T-helper 2 cell (primary cell): ENCODE measurements at regions not wholly inside any gene's neighbourhood (a gene's known extent, or its start where the extent isn't known, plus 50 kb on each side); places are given as distances from the start of the nearest gene placed in this dataset.

Experiments
- DNase-seq, 5 experiments: peaks; one replicate each; pipeline versions ENCODE4 v3.0.0 to v3.0.0-alpha.2; 2012 to 2022

DNA sequence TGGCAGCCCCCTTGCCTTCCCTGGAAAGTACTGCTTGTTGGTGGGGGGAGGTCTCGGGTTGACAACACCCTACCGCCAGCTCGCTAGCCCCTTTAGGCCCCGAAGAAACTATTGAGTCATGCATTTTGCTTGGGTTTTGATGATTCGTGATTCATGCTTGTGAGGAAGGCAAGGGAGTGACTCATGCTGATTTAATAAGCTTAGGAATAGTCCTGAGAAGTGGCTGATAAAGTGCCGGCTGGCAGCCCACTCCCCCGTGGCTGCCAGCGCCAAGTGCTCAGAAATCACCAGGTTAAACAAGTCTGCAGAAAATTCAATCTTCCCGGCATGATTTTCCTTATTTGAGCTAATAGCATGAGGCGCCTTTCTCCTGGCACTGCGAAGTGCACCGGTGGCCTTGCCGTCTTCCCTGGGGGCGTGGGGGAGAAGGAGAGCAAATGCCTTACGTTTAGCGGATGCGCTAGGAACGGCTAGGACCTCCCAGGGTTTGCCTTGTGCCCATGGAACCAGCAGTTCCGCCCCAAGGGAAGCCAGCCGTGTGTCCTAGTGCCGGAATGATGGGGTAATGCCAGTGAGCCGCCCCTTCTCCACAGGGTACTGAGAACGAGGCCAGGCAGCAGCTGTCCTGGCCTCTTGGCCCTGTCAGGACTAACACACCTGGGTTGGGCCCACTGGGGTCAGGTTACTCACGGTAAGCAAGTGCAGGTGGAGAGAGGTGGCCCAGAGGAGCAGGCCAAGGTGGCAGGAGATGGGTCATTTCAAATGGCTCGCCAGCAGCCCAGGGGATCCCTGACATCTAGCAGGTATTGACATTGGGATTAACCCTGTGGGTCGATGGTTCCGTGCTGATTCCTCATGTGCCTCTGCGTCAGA is 151.9 kb downstream of the MACROH2A1 start:
- DNase-seq, result no peak

DNA sequence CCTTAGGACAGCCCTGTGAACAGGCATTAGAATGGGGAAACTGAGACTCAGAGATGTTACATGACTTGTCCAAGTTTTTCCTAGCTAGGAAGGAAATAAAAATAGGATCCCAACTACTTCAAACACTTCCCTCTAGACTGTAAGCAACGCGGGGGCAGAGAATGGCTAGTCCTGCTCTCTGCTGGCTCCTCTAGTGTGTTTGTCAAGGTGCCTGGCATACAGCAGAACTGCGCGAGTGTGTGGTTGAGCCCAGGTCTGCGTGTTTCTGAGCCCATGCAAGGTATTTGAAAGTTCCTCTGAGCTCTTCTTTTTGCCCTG is 152.5 kb downstream of the MACROH2A1 start:
- DNase-seq, result no peak

DNA sequence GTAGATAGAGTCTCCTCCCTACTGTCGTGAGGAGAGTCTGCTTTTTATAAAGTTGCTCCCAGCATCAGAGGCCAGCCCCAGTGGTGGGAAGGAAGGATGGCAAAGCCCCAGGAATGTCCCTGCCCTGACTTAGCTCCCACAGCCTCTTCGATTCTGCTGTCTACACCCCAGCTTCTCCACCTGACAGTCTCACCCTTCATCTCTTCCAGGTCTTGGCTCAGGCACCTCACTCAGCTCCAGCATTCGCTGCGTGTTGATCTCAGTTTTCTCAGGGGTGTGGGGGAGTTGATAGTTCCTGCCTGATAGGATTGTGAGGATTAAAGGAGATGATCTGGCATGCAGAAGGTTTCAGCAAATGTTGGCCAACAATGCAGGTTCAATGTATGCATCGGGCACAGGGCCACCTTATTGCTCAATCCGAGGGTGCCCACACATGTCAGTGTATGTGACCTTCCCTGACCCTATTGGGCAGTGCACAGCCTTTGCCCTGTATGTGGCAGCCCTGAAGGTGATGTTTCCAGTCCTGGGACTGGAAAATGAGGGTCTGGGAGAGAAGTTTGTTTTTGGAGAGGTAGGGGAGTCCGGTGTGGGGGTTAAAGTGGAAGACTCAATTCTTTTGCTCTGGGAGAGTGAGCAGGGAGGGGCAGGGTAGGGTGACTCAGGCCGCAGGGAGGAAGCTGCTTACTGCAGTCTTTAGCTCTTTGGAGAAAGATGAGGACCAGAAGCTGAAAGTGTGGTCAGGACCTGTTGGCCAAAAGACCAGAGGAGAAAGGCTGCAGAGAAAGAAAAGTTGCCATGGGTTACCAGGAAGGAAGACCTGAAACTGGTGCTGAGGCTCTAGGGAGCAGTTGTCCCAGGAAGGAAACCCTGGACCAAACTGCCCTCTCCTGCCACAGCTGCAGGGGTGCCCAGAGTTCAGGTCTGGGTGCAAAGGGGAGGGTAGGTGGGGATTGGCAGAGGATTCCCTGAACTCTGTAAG is 153.2 kb downstream of the MACROH2A1 start:
- no peak for DNase-seq

DNA sequence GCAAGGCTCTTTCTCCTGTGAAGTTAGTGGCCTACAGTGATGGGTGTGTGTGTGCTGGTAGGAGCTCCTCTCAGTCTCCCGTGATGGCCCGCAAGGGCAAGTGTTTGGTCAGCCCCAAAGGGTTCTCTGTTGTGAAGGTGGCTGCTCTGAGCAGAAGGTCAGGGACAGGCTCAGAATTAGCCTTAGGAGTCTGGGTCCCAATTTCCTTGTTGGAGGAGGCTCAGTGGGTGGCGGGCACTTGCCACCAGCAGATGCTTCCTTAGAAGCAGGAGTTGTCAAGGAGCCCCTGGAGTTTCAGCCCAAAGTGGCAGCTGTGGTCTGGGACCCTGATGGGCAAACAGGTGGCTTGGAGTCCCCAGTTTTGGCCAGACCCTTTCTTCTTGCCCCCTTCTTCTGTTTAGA is 154.4 kb downstream of the MACROH2A1 start:
- DNase-seq, result no peak

DNA sequence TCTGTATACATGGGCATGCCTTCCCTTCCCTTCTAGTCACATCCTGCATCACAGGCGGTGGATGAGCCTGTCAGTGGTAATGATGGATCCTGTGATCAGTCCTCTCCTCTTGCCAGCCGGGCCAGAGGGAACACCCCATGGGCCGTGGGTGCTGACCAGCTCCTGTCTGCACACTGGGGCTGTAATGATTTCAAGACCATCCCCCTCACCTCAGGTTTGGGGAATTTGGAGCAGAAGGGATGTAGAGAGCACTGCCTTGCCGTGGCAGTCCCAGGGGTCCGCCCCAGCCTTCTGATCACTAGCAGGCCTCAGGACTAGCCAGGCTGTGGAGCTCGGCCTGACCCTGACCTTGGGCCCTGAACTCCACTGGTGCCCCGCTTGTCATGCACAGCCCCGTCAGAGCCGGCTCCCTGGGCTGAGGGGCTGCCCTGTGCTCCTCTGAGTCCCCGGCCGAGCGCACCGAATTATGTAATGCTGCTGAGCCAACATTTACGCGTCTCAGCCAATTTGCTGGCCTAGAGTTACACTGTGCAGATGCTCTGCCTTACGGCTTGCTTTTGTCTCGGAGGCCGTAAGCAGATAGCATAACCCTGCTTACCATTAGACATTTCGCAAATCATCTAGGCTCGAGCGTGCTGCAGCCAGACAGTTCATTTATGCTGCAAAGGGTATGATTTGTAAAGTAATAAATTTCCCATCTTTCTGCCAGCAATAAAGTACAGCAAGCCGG is 155.3 kb downstream of the MACROH2A1 start:
- no peak for DNase-seq

DNA sequence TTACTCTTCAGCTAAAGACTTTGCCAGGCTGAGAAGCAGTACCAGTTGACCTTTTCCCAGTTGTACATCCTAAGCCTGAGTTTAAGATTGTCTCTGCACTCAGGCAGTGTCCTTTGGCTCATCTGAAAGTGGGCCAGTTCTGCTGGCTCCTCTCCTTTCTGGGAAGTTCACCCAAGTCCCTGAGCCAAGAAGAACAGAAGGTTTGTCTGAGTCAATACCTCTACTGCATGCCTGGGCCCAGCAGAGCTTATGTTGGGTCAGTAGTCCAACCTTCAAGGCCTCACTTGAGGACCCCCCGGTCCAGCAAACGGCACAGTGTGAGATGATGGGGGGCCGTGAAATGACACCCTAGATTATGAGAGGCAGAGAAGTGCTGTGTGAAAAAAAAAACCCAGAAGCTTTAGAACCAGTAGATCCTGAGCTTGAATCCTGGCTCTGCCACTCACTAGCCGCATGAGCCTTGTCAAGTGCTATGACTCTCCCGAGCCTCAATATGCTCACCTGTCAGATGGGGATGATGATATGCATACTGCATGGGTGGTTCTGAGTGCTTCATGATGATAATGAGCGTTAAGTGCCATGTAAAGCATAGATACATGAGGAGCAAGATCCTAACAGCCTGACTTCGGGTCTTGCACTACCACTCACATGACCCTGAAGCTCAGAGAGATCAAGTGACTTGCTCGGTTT is 156.0 kb downstream of the MACROH2A1 start:
- no peak for DNase-seq

DNA sequence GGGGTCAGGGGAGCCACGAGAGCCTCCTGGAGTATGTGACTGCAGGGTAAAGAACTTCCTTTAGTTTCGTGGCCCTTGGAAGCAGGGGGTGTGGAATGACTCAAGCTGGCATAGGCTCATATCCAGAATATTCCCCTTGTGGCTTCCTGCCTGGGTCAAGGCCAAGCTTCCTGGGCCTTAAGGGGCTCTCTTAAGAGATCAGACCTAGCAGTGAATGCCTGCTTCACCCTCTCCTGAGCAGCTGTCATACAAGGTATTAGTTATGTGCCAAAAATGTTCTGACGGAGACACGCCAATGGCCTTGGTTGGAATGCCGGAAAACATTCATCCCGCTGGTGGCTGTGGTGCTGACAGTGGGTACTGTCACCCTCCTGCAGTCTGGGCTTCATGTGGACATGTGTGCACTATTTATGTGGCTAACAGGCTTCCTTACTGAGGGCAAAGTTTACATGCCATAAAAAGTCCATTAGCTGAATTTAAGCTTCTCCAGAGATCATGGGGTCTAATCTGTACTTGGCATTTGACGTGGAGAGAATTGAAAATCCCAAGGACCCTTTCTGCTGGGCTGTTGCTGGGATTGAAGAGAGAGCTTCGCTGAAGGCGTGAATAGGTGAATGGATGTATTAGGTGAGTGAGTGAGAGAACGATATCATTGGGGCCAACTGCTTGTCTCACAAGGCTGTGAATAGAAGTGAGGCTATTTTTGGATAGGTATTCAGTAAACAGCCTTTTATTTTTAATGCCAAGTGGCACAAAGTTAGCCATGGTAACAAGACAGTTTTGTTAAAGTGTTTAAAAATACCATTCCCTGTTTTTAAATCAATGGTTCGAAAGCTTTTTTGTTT is 156.8 kb downstream of the MACROH2A1 start:
- no peak for DNase-seq

DNA sequence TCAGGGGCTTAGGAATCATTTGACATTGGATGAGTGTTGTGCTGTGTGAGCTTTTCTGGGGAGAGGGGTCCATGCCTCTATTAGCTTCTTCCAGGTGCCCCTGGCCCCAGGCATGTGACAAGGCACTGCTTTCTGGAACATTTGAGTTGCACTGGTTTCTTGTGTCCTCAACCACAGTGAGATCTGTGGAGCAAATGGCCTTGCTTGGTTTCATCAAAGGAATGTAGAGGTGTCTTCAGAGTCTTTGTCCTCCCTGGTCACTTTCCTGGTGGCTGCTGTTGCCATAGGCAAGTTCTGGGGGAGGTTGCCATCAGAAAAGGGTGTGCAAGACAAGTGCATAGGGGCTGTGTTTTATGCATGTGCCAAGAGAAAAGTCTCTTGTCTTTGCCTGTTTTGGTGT is 157.5 kb downstream of the MACROH2A1 start:
- no peak for DNase-seq

DNA sequence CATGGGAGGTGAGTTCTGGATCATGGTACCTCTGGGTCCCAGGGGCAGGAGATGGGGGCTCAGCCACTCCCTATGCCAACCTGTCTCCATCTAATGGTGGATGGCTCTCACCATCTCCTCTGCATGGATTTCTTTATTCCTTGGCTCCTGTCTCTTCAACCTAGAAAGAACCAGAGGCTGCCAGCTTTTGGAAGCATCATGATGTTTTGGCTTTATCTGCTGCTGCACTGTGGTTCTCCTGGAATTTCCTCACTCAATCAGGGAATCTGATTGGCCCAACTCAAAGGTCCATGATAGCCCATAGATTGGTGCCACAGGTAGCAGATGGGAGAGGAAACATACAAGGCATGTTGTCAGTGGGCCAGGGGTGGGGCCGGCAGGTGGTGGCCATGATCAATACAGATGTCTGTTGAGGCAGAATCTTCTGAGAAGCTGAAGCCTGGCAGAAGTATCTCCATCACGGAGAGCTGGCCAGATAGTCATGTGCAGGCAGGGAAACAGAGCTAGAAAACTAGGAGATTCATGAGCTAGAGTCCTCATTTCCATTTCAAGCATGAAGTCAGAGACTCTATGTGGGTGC is 158.2 kb downstream of the MACROH2A1 start:
- DNase-seq, result no peak

DNA sequence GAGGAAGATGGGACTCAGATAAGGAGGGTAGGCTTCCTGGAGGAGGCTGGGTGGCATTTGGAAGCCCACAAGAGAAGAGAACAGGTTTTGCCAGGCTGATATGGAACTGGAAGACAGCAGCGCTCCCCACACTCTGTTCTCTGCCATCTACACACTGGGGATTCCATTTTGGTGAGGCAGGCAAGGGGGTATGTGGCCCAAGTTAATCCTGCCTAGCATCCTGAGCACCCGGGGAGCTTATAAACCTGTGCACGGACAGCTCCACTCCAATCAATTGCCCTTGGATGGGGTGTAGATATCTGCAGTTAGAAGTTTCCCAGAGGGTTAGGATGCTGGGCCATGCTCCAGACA is 158.8 kb downstream of the MACROH2A1 start:
- no peak for DNase-seq

DNA sequence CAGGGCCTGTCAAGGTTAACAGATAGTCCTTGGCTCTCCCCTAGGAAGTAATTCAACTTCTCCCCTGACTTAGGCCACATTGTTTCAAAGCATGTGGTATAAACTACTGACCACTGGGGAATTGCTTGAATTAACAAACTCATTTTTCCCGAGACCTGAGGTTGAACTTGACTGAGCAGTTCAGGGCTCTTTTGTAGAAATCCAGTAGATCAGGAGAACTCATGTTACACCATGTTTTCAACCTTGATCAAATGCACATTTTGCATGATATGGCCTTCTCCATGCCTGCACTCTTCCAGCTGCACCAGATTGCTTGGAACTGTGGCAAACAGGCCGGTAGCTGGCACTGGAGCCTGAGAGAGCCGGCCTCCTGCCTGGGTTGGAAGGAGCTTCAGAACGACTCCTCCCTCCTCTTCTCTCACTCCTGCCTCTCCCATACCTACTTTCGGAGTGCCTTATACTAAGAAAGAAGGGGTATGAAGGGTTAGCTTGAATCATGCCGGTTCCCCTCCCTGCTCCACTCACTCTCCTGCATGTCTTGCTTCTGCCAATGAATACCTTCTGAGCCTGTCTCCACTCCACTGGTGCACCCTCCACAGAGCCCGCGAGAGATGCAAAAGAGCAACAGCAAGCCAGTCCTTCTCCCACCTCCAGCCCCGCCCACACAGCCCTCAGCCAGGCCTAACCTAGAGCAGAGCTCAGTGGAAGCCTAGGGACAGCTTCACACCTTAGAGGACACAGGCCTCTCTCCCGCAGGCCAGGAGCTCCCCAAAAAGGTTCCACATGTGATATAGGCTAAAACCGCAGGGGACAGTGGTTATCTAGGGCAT is 159.4 kb downstream of the MACROH2A1 start:
- DNase-seq, result no peak

DNA sequence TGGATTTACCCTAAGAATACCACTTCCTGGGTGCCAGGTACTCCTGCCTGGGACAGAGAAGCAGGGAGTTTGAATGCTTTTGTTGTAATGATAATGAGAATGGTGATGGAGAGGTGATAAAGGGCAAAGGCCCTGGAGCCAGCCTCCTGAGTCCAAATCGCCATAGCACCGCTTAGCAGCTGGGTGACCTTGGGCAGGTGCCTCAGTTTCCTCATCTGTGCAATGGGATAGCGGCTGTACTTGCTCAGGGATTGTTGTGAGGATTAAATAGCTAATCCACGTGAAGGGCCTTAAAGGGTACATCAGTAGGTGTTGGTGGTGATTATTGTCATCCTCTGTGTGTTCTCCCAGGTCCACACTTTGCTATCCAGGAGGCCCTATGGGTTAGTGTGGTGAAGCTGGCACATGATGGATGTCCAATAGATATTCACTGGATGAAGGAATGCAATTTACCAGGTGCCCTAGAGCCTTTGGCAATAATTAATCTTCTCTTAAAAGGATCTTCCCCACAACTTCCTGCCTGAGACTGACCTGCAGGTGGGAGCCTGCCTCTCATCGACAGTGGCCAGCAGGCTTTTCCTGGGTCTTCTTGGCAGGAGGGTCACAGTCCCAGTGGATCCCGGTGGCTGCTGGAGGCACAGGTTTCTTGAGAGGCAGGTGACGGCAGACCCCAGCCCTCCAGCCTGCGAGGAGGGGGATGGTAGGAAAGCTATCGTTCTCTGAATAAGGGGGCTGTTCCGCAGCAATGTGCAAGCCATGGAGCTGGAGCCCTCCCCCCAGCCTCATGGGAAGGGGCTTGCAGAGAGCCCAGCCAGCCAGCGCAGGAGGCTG is 160.2 kb downstream of the MACROH2A1 start:
- DNase-seq, result no peak

DNA sequence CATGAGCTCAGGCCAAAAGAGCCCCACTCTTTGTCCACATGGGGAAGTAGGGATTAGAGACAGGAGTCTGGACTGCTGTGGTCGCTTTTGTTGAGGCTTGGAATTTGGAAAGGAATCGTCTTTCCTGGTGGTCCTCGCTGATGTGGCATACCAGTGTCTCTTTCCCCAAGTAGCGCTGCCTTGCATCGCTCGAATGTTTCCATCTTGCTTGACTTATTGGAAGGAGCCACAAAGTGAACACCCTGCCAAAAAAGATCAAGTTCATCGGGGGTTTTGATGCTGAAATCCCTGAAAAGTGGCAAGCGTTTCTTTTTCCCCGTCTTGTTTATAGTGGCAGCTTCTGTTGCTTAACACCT is 161.3 kb downstream of the MACROH2A1 start:
- DNase-seq, result no peak

DNA sequence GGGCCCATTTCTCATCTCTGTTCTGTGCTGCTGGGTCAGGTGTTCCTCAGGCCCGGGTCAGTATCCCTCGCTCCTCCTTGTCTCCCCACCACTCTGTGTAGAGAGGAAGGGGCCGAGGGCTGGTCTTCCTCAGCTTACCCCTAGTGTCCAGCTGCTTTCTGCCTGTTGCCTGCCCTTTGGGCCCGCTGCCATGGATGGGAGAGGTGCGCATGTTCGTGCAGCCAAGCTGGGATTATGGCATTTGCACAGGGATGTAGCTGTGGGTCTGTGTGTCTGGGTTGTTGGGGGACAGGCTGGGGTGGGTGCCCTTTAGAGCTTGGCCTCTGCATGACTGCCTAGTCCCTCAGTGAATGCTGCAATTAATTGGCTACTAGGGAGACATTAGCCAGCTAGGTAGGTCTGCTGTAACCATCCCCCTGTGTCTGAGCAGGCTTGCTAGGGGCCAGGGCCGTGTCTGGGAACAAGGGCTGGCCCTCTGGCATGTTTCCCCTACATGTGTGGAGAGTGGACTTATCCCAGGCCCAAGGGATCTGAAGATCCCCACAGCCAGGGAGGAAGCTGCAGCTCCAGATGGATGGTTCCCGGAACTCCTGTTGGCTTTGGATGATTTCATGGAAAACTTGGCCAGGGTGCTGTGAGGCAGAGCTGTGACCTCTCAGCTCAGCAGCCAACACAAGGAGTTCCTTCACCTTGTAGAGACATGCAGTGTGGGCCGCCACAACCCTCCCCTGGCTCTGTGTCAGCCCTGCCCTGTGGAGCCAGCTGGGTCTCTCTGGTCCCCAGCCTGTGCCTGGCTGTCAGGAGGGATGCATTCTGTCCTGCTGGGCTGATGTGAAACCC is 161.9 kb downstream of the MACROH2A1 start:
- no peak for DNase-seq

DNA sequence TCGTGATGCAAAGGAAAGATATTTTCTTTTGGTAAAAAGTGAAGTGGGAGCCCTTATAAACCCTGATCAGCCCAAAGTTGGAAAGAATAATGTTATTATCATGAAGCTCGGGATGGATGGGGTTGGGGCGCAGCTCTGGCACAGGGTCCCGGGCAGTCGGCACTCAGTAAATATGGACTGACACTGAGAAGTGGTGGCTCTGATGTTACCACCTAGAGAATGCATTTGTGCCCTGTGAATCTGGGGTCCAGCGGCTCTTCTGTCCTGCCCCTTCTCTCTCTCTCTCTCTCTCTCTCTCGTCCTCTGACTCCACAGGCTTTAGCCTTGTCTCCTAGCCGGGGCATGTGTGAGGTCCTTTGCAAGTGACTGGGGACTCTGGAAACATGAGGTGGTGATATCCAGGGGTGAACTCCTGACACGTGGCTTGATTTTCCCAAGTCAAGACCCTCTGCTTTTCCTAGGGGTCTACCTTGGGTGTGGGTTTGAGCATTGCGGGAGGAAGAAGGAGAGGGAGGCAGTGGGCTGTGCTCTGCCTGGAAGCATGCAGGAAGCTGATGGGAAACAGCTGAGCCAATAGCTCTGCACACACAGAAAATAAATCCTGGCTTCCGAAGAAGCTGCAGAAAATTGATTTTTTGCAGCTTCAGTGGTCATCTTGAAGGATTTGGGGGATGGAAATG is 162.7 kb downstream of the MACROH2A1 start:
- DNase-seq, result no peak

DNA sequence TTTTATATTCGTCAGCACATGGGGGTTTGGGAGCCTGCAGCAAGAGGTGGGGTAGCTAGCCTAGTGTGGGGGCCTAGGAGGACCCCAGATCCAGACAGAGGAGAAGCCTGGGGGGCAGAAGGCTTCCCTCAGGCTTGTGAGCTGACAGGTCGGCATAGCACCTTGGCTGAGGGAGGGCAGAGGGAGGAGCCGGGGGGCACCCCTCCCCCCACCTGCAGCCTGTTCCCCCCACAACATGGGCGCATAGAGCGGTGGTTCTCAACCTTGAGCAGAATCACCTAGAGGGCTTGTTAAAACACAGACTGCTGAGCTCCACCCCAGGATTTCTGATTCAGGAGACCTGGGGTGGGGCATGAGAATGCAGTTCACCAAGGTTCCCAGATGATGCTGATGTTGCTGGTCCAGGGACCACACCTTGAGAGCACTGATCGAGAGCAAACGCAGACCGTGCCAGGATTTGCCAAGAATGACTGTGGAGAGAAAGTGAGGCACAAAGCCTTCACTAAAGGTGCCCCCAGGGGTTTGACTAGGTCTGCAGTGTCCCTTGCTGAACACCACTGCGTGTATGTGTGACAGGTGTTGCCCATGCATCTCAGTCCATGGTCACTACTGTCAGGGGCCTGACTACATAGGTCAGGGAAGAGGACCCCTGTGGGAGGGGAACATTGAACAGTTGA is 163.3 kb downstream of the MACROH2A1 start:
- DNase-seq, result no peak

DNA sequence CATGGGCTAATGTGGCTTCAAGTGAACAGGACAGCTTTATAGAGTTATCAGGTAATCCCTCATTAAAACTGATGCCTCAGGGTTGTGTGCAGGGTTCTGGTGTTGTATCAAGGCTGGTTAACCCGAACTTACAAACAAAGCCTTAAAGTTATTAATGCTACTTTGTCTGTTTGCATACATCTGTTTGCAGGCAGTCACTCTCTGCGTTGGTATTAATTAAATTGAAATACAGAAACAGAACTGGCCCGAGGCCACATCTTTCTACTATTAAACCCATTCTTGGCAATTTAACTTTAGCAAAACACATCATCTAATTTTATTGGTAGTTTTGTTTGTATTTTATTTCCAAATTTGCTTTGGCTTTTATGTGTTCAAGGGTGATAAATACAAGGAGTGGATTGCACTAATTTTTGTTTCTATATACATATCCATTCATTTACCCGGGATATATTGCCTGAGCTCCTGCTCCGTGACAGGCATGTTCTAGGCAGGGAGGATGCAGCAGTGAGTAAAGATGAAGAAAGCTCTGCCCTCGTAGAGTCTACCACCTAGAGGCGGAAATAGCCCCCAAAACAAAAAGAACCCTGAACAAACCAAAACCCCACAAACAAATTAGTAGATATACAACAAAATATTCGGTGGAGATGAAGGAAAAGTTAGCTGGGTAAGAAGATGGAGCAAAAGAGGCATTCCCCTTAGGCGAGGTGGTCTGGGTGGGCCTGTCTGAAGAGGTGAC is 164.2 kb downstream of the MACROH2A1 start:
- no peak for DNase-seq
